Nephron progenitor cell (in vitro differentiated cells): ENCODE measurements at regions not wholly inside any gene's neighbourhood (a gene's known extent, or its start where the extent isn't known, plus 50 kb on each side); places are given as distances from the start of the nearest gene placed in this dataset.

ENCODE experiments used
- DNase-seq: peaks from one replicate; pipeline ENCODE4 v3.0.0; 2021
- H3K27ac Mint-ChIP-seq: 2 replicates; pipeline ENCODE4 v1.8.0; 2021; ENCODE audit warnings: mild to moderate bottlenecking, moderate library complexity, mixed read lengths
- H3K27me3 Mint-ChIP-seq: 2 replicates; pipeline ENCODE4 v1.8.0; 2021; ENCODE audit warnings: mild to moderate bottlenecking, low read depth, mixed read lengths; ENCODE audit not compliant: poor library complexity
- H3K36me3 Mint-ChIP-seq: 2 replicates; pipeline ENCODE4 v1.8.0; 2021; ENCODE audit warnings: low read depth, mixed read lengths
- H3K4me1 Mint-ChIP-seq: 2 replicates; pipeline ENCODE4 v1.8.0; 2021; ENCODE audit warnings: mixed read lengths
- H3K4me3 Mint-ChIP-seq: 2 replicates; pipeline ENCODE4 v1.8.0; 2021; ENCODE audit warnings: mild to moderate bottlenecking, moderate library complexity, mixed read lengths
- H3K9me3 Mint-ChIP-seq: 2 replicates; pipeline ENCODE4 v1.8.0; 2021; ENCODE audit warnings: mild to moderate bottlenecking, moderate library complexity, mixed read lengths
- CTCF ChIP-seq: fragments of 200-600 bp; sonication (generic); IDR thresholded peaks from 2 replicates; pipeline ENCODE4 v1.5.0; 2021; ENCODE audit warnings: antibody characterized with exemption

GRCh38 chr4:135538698-135539097, 1337.1 kb upstream of the PABPC4L start:
- Mint-ChIP-seq H3K27ac (no peak overlapping the region), H3K4me1 (no peaks in the 10 kb centered on the region), H3K4me3 (no peak overlapping the region), H3K27me3 (peaks cover 3% of the 10 kb centered on the region), H3K9me3 (no peaks in the 10 kb centered on the region), H3K36me3 (no peaks in the 10 kb centered on the region)
- TF ChIP-seq CTCF, result no peak
- DNase-seq, result no peak

GRCh38 chr4:135533053-135533452, 1331.5 kb upstream of the PABPC4L start:
- DNase-seq, result no peak
- Mint-ChIP-seq H3K4me3 (no peak overlapping the region), H3K9me3 (no peaks in the 10 kb centered on the region), H3K36me3 (no peaks in the 10 kb centered on the region), H3K27me3 (no peaks in the 10 kb centered on the region), H3K4me1 (no peaks in the 10 kb centered on the region), H3K27ac (no peak overlapping the region)
- TF ChIP-seq CTCF, result no peak

- H3K4me1 Mint-ChIP-seq, result no peaks in the 10 kb centered on the region
- DNase-seq, result no peak
- H3K4me3 Mint-ChIP-seq, result no peak overlapping the region
- H3K36me3 Mint-ChIP-seq, result no peaks in the 10 kb centered on the region
- no peak overlapping the region for H3K27ac Mint-ChIP-seq
- no peaks in the 10 kb centered on the region for H3K27me3 Mint-ChIP-seq
- H3K9me3 Mint-ChIP-seq, result no peaks in the 10 kb centered on the region
- no peak for TF ChIP-seq CTCF
Observed at GRCh38 chr4:135532132-135532531, 1330.5 kb upstream of the PABPC4L start.

- Mint-ChIP-seq H3K9me3 (no peaks in the 10 kb centered on the region), H3K4me3 (no peak overlapping the region), H3K4me1 (no peaks in the 10 kb centered on the region), H3K27ac (no peak overlapping the region), H3K36me3 (no peaks in the 10 kb centered on the region), H3K27me3 (no peaks in the 10 kb centered on the region)
- no peak for TF ChIP-seq CTCF
- no peak for DNase-seq
Observed at GRCh38 chr4:135515295-135515694, 1313.7 kb upstream of the PABPC4L start.

- DNase-seq, result no peak
- Mint-ChIP-seq H3K9me3 (no peaks in the 10 kb centered on the region), H3K4me1 (no peaks in the 10 kb centered on the region), H3K27ac (no peak overlapping the region), H3K4me3 (no peak overlapping the region), H3K36me3 (no peaks in the 10 kb centered on the region), H3K27me3 (no peaks in the 10 kb centered on the region)
- no peak for TF ChIP-seq CTCF
Observed at GRCh38 chr4:135510582-135510981, 1309.0 kb upstream of the PABPC4L start.

GRCh38 chr4:135508006-135508714, 1306.6 kb upstream of the PABPC4L start:
- H3K27ac Mint-ChIP-seq, result no peak overlapping the region

More at GRCh38 chr4:135508006-135508714, 1306.6 kb upstream of the PABPC4L start:
- Mint-ChIP-seq H3K4me1 (no peaks in the 10 kb centered on the region), H3K4me3 (no peak overlapping the region), H3K9me3 (no peaks in the 10 kb centered on the region), H3K27me3 (no peaks in the 10 kb centered on the region), H3K36me3 (no peaks in the 10 kb centered on the region)
- TF ChIP-seq CTCF, result no peak
- no peak for DNase-seq
